ENCODE measurements at regions not wholly inside any gene's neighbourhood (a gene's known extent, or its start where the extent isn't known, plus 50 kb on each side); places are given as distances from the start of the nearest gene placed in this dataset.

- DNase-seq (ENCODE audit: low spot score), result no peak
- no TSS peak for BruUV-seq (replicated peaks)
- POLR2A ChIA-PET, result no interaction called here
- H3K27me3 ChIP-seq (ENCODE audit: control insufficient read depth in 1 of 2, insufficient read depth in 2 of 2, low read length in 2 of 2), result no peaks in the 10 kb centered on the region
- no peaks in the 10 kb centered on the region for H4K20me1 ChIP-seq (ENCODE audit: insufficient read depth, low read length)
- no peak overlapping the region for H3K4me2 ChIP-seq (ENCODE audit: low read depth, low read length)
- intact Hi-C loops (cut with micrococcal nuclease; ENCODE audit: unreplicated experiment), result no loop called here
- in situ Hi-C loops (cut with HindIII; ENCODE audit: extremely low pct_ligation_motif_present, low pct_unique_long_range_greater_than_20kb), result no loop called here
- CTCF ChIA-PET (ENCODE audit: low intra/inter-chr PET ratio, low total read pairs), result no interaction called here
- H2AFZ ChIP-seq (ENCODE audit: low read length), result no peak overlapping the region
- peaks cover 8% of the 10 kb centered on the region; the same call in 1 of the 2 replicates for H3K4me1 ChIP-seq (ENCODE audit: insufficient read depth, low read length)
- no peak overlapping the region for H3K9ac ChIP-seq (ENCODE audit: insufficient read depth, low read depth, low read length)
- no peaks in the 10 kb centered on the region for H3K36me3 ChIP-seq (replicated peaks in 1 of 2; ENCODE audit: control insufficient read depth in 1 of 2, insufficient read depth in 2 of 2, low read length in 2 of 2)
- FAIRE-seq, result no peak
- H3K4me3 ChIP-seq (replicated peaks in 1 of 3; ENCODE audit: insufficient read depth in 1 of 3, low read depth in 2 of 3, low read length in 3 of 3), result no peak overlapping the region
- WGBS (ENCODE audit: low lambda C conversion rate), result 0% methylated on average over 2 of the region's 2 CpGs
- H3K9me3 ChIP-seq (ENCODE audit: low read length), result no peaks in the 10 kb centered on the region
- TF ChIP-seq SKI (IDR thresholded peaks at IDR 0.05; ENCODE audit: partially characterized antibody) (no peak), ZNF263 (CRISPR knock-in tag; IDR thresholded peaks at IDR 0.05) (no peak)
- no peak for ATAC-seq
- no peak overlapping the region for H3K27ac ChIP-seq (ENCODE audit: extremely low read length, insufficient read depth, low read length)
- H3K79me2 ChIP-seq (ENCODE audit: insufficient read depth, low read length), result no peaks in the 10 kb centered on the region
Observed at GRCh38 chr5:124870070-124870469, 123.6 kb upstream of the ZNF608 start.

- no peaks in the 10 kb centered on the region for H4K20me1 ChIP-seq (ENCODE audit: insufficient read depth, low read length)
- H3K79me2 ChIP-seq (ENCODE audit: insufficient read depth, low read length), result no peaks in the 10 kb centered on the region
- no peak overlapping the region for H3K4me3 ChIP-seq (replicated peaks in 1 of 3; ENCODE audit: insufficient read depth in 1 of 3, low read depth in 2 of 3, low read length in 3 of 3)
- intact Hi-C loops (cut with micrococcal nuclease; ENCODE audit: unreplicated experiment) (no loop called here), in situ Hi-C loops (cut with HindIII; ENCODE audit: extremely low pct_ligation_motif_present, low pct_unique_long_range_greater_than_20kb) (no loop called here)
- DNase-seq (ENCODE audit: low spot score) (no peak), ATAC-seq (no peak), FAIRE-seq (no peak)
- ChIA-PET POLR2A (no interaction called here), CTCF (ENCODE audit: low intra/inter-chr PET ratio, low total read pairs) (no interaction called here)
- peaks cover 8% of the 10 kb centered on the region; the same call in 1 of the 2 replicates for H3K4me1 ChIP-seq (ENCODE audit: insufficient read depth, low read length)
- no peaks in the 10 kb centered on the region for H3K27me3 ChIP-seq (ENCODE audit: control insufficient read depth in 1 of 2, insufficient read depth in 2 of 2, low read length in 2 of 2)
- H3K36me3 ChIP-seq (replicated peaks in 1 of 2; ENCODE audit: control insufficient read depth in 1 of 2, insufficient read depth in 2 of 2, low read length in 2 of 2), result no peaks in the 10 kb centered on the region
- no peak overlapping the region for H3K4me2 ChIP-seq (ENCODE audit: low read depth, low read length)
- no peak for TF ChIP-seq MYC (CRISPR knock-in tag; IDR thresholded peaks at IDR 0.05; ENCODE audit: borderline replicate concordance)
- no peak for TF ChIP-seq YY1 (IDR thresholded peaks at IDR 0.05; ENCODE audit: insufficient read depth, insufficient replicate concordance, low read depth, low read length)
- TF ChIP-seq XRCC5 (optimal IDR thresholded peaks at IDR 0.05; ENCODE audit: low read length), result no peak
- no peak for TF ChIP-seq ZNF556 (CRISPR knock-in tag; IDR thresholded peaks at IDR 0.05; ENCODE audit: borderline replicate concordance)
- TF ChIP-seq ISX (CRISPR knock-in tag; conservative IDR thresholded peaks at IDR 0.05), result no peak
- no peak for TF ChIP-seq ZNF605 (CRISPR knock-in tag; IDR thresholded peaks at IDR 0.05)
- TF ChIP-seq THAP7 (CRISPR knock-in tag; IDR thresholded peaks at IDR 0.05), result no peak
- TF ChIP-seq ZBTB2 (CRISPR knock-in tag; IDR thresholded peaks at IDR 0.05; ENCODE audit: low read depth), result no peak
- no peak for TF ChIP-seq ZNF746 (CRISPR knock-in tag; IDR thresholded peaks at IDR 0.05)
- no peak for TF ChIP-seq SMARCE1 (IDR thresholded peaks at IDR 0.05; ENCODE audit: borderline replicate concordance)
- TF ChIP-seq ZNF530 (CRISPR knock-in tag; IDR thresholded peaks at IDR 0.05; ENCODE audit: low read depth), result no peak
- no peak for TF ChIP-seq FOSL1 (CRISPR knock-in tag; IDR thresholded peaks at IDR 0.05; ENCODE audit: borderline replicate concordance)
- BruUV-seq (replicated peaks), result no TSS peak
- H3K9me3 ChIP-seq (ENCODE audit: low read length), result no peaks in the 10 kb centered on the region
- WGBS (ENCODE audit: low lambda C conversion rate), result 18% methylated on average over 2 of the region's 2 CpGs
- H3K9ac ChIP-seq (ENCODE audit: insufficient read depth, low read depth, low read length), result no peak overlapping the region
- H3K27ac ChIP-seq (ENCODE audit: extremely low read length, insufficient read depth, low read length), result no peak overlapping the region
- H2AFZ ChIP-seq (ENCODE audit: low read length), result no peak overlapping the region
Observed at GRCh38 chr5:124871303-124871702, 124.9 kb upstream of the ZNF608 start.

All from HepG2 (cell line).